ENCODE measurements at regions not wholly inside any gene's neighbourhood (a gene's known extent, or its start where the extent isn't known, plus 50 kb on each side); places are given as distances from the start of the nearest gene placed in this dataset.

DNA sequence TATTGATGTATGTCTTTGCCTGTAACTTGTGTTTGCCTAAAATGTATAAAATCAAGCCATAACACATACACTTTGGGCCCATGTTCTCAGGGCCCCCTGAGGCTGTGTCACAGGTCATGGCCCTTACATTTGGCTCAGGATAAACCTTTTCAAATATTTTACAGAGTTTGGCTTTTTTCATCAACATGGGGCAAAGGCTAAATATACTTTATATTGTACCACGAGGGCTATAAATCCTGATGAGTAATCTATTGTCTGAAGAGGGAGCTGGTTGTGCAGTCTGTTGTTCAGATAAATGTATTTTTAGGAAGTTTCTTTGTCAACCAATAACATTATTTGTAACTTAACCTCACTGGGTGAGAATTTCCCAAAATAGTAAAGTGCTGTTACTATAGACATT, 404.6 kb upstream of the DDI1 start:
- Histone ChIP-seq H3K4me3 (ENCODE audit: low read depth, low read length) (no peak overlapping the region), H3K36me3 (replicated peaks) (no peaks in the 10 kb centered on the region), H3K27me3 (replicated peaks) (no peaks in the 10 kb centered on the region), H3K27ac (no peak overlapping the region)
- DNase-seq, result no peak
- no peak for TF ChIP-seq CTCF (IDR thresholded peaks at IDR 0.05; ENCODE audit: low read depth, low read length, missing control alignments)
- in situ Hi-C loops (cut with HindIII; ENCODE audit: low pct_ligation_motif_present, low sequenced_read_pairs), result no loop called here

DNA sequence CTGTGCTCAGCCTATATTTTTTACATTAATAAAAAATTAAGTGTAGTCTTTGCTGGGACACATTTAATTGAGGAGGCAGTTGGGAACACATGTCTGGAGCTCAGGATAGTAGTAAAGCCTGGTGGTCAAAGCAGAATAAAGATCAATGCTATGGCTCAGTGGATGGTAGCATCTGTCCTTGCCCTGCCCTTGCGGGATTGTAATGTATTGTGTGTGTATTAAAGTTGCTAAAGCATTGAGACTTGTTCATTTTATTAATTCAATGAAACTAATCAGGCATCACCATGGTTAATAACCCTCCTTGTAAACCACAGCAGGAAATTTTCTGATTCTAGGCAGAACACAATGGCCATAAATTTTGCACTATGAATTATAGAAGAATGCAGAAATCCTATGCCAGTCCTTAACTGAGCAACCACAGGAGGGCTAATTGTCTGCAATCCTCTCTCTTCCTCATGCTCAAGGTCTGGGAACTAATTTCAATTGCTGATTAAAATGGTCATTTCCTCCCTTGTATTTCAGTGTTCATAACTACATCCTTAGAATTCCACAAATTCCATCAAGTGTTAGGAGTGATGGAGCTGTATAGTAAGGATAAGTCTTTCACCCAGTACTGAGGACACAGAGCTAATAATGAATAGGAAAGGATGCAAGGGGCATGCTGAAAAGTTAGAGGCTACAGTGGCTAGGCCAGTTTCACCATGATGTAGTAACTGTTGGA, 403.2 kb upstream of the DDI1 start:
- Histone ChIP-seq H3K36me3 (replicated peaks) (no peaks in the 10 kb centered on the region), H3K4me3 (ENCODE audit: low read depth, low read length) (no peak overlapping the region), H3K27me3 (replicated peaks) (no peaks in the 10 kb centered on the region), H3K27ac (no peak overlapping the region)
- in situ Hi-C loops (cut with HindIII; ENCODE audit: low pct_ligation_motif_present, low sequenced_read_pairs), result no loop called here
- no peak for TF ChIP-seq CTCF (IDR thresholded peaks at IDR 0.05; ENCODE audit: low read depth, low read length, missing control alignments)
- no peak for DNase-seq

GRCh38 chr11:103633819-103634590, 402.4 kb upstream of the DDI1 start:
- Histone ChIP-seq H3K36me3 (replicated peaks) (no peaks in the 10 kb centered on the region), H3K4me3 (ENCODE audit: low read depth, low read length) (no peak overlapping the region), H3K27ac (no peak overlapping the region), H3K27me3 (replicated peaks) (no peaks in the 10 kb centered on the region)
- TF ChIP-seq CTCF (IDR thresholded peaks at IDR 0.05; ENCODE audit: low read depth, low read length, missing control alignments), result no peak
- DNase-seq, result no peak
- in situ Hi-C loops (cut with HindIII; ENCODE audit: low pct_ligation_motif_present, low sequenced_read_pairs), result no loop called here

DNA sequence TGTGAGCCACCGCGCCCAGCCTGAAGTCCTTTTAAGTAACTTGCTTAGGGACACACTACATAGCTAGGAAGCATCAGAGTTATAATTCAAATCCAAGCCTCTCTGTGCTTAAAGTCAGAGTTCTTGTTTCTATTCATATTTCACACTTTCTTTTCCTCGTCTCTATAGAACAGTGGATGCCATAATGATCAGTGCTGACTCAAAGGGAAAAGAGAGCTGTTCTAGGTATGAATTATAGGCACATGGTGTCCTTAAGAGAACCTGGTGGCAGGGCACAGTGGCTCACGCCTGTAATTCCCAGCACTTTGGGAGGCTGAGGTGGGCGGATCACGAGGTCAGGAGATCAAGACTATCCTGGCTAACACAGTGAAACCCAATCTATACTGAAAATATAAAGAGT, 400.2 kb upstream of the DDI1 start:
- H3K36me3 ChIP-seq (replicated peaks), result no peaks in the 10 kb centered on the region
- H3K4me3 ChIP-seq (ENCODE audit: low read depth, low read length), result no peak overlapping the region
- TF ChIP-seq CTCF (IDR thresholded peaks at IDR 0.05; ENCODE audit: low read depth, low read length, missing control alignments), result no peak
- in situ Hi-C loops (cut with HindIII; ENCODE audit: low pct_ligation_motif_present, low sequenced_read_pairs), result no loop called here
- no peaks in the 10 kb centered on the region for H3K27me3 ChIP-seq (replicated peaks)
- DNase-seq, result no peak
- no peak overlapping the region for H3K27ac ChIP-seq

- in situ Hi-C loops (cut with HindIII; ENCODE audit: low pct_ligation_motif_present, low sequenced_read_pairs), result no loop called here
- no peak for DNase-seq
- no peaks in the 10 kb centered on the region for H3K36me3 ChIP-seq (replicated peaks)
These were observed 399.1 kb upstream of the DDI1 start for GRCh38 chr11:103637295-103637694.

More at GRCh38 chr11:103637295-103637694, 399.1 kb upstream of the DDI1 start:
- Histone ChIP-seq H3K27ac (no peak overlapping the region), H3K27me3 (replicated peaks) (no peaks in the 10 kb centered on the region), H3K4me3 (ENCODE audit: low read depth, low read length) (no peak overlapping the region)
- no peak for TF ChIP-seq CTCF (IDR thresholded peaks at IDR 0.05; ENCODE audit: low read depth, low read length, missing control alignments)
